HCT116 (cell line): ENCODE measurements at regions not wholly inside any gene's neighbourhood (a gene's known extent, or its start where the extent isn't known, plus 50 kb on each side); places are given as distances from the start of the nearest gene placed in this dataset.

Source experiments
- ATAC-seq: fragments of 200-7000 bp; cut with Tn5 transposase; 2 replicates; pipeline ENCODE4 v1.9.1; 2020; ENCODE audit warnings: mild to moderate bottlenecking, moderate library complexity
- BruUV-seq: library from RNA; stranded (reverse); fragments of 400-500 nt; replicated peaks from 2 replicates; lab custom pipeline; 2021; lab: Mats Ljungman, UMichigan
- CTCF ChIA-PET: fragments of 300-600 bp; sonication (Branson Sonifier 250); formaldehyde crosslinking; loops from one replicate; lab custom pipeline; 2021; ENCODE audit warnings: antibody characterized with exemption; lab: Charles Lee
- POLR2A ChIA-PET: fragments of 300-600, 350-600 bp; sonication (Branson Sonifier 250); formaldehyde crosslinking; loops from one replicate; lab custom pipeline; 2021; ENCODE audit warnings: antibody characterized with exemption; lab: Charles Lee
- RAD21 ChIA-PET, 2 experiments: fragments of 300-600 bp; sonication (Branson Sonifier 250); formaldehyde crosslinking; loops; one replicate each; lab custom pipeline; 2023; ENCODE audit warnings: low total read pairs in 2 of 2; ENCODE audit not compliant: uncharacterized antibody in 2 of 2, unreplicated experiment in 2 of 2, low non-redundant PET in 1 of 2; lab: Charles Lee
- DNase-seq: peaks from one replicate; pipeline ENCODE4 v3.0.0-alpha.2; 2010; ENCODE audit warnings: low read depth, low spot score
- H2AFZ ChIP-seq: fragments of 200-600 bp; shearing (Covaris generic), sonication (generic); 2 replicates; pipeline ENCODE4 v1.6.1; 2017; ENCODE audit warnings: low read depth, mixed run types, mixed read lengths, antibody characterized with exemption, low read length; ENCODE audit not compliant: poor library complexity, severe bottlenecking
- H3K27ac ChIP-seq: 2 replicates; pipeline ENCODE4 v1.5.1; 2012; ENCODE audit warnings: low read depth, low read length
- H3K27me3 ChIP-seq: fragments of 200-600 bp; sonication (generic); 2 replicates; pipeline ENCODE4 v1.6.1; 2016; ENCODE audit warnings: mixed run types, low read length, mixed read lengths; ENCODE audit not compliant: insufficient read depth
- H3K36me3 ChIP-seq, 2 experiments: fragments of 200-500 bp in 1 of 2; fragments of 200-600 bp in 1 of 2; sonication (Bioruptor generic) in 1 of 2; sonication (generic) in 1 of 2; 2 replicates each; pipeline versions ENCODE4 v1.5.1 to v1.6.1; 2014 to 2016; ENCODE audit warnings: low read length in 2 of 2, inconsistent platforms in 1 of 2, mixed read lengths in 1 of 2, mixed run types in 1 of 2; ENCODE audit not compliant: insufficient read depth in 2 of 2, control insufficient read depth in 1 of 2
- H3K4me1 ChIP-seq, 2 experiments: fragments of 200-600 bp in 1 of 2; sonication (generic) in 1 of 2; 2 replicates each; pipeline versions ENCODE4 v1.5.1 to v1.6.1; 2012 to 2017; ENCODE audit warnings: low read length in 2 of 2, inconsistent platforms in 1 of 2, mild to moderate bottlenecking in 1 of 2, mixed read lengths in 1 of 2, mixed run types in 1 of 2, moderate library complexity in 1 of 2; ENCODE audit not compliant: insufficient read depth in 2 of 2, control insufficient read depth in 1 of 2
- H3K4me2 ChIP-seq: fragments of 200-600 bp; sonication (generic); 2 replicates; pipeline ENCODE4 v1.6.1; 2017; ENCODE audit warnings: mixed run types, low read length, mixed read lengths
- H3K4me3 ChIP-seq, 2 experiments: fragments of 200-600 bp in 1 of 2; sonication (generic) in 1 of 2; replicated peaks in 1 of 2; 2 replicates each; pipeline ENCODE4 v1.5.1; 2011 to 2016; ENCODE audit warnings: low read length in 2 of 2, control low read depth in 1 of 2, low read depth in 1 of 2, mild to moderate bottlenecking in 1 of 2, mixed read lengths in 1 of 2, mixed run types in 1 of 2
- H3K79me2 ChIP-seq: fragments of 200-600 bp; sonication (generic); 2 replicates; pipeline ENCODE4 v1.6.1; 2017; ENCODE audit warnings: mild to moderate bottlenecking, mixed run types, low read length, moderate library complexity, mixed read lengths; ENCODE audit not compliant: insufficient read depth
- H3K9ac ChIP-seq: fragments of 200-600 bp; sonication (generic); 2 replicates; pipeline ENCODE4 v1.6.1; 2016; ENCODE audit warnings: low read length, mixed read lengths
- H3K9me2 ChIP-seq: fragments of 200-600 bp; sonication (generic), shearing (Covaris generic); 2 replicates; pipeline ENCODE4 v1.6.1; 2017; ENCODE audit warnings: mixed run types, mild to moderate bottlenecking, moderate library complexity; ENCODE audit not compliant: insufficient read depth
- H3K9me3 ChIP-seq, 2 experiments: fragments of 200-500 bp in 1 of 2; fragments of 200-600 bp in 1 of 2; sonication (Bioruptor generic) in 1 of 2; sonication (generic) in 1 of 2; 2 replicates each; pipeline ENCODE4 v1.6.1; 2014 to 2017; ENCODE audit warnings: low read length in 2 of 2, mixed read lengths in 2 of 2, inconsistent platforms in 1 of 2, low read depth in 1 of 2, mild to moderate bottlenecking in 1 of 2, mixed run types in 1 of 2, moderate library complexity in 1 of 2; ENCODE audit not compliant: control insufficient read depth in 1 of 2, insufficient read depth in 1 of 2
- H4K20me1 ChIP-seq: fragments of 200-600 bp; sonication (generic), shearing (Covaris generic); 2 replicates; pipeline ENCODE4 v1.6.1; 2017; ENCODE audit warnings: mixed run types, mild to moderate bottlenecking, moderate library complexity; ENCODE audit not compliant: insufficient read depth
- ATF3 ChIP-seq: IDR thresholded peaks from 2 replicates; pipeline ENCODE4 v1.6.1; 2012
- CTCF ChIP-seq, 3 experiments: fragments of 200-600 bp in 1 of 3; sonication (generic) in 1 of 3; IDR thresholded peaks in 2 of 3; conservative IDR thresholded peaks in 1 of 3; 2 replicates each; pipeline ENCODE4 v1.5.1; 2012 to 2017; ENCODE audit warnings: low read depth in 2 of 3, low read length in 2 of 3, antibody characterized with exemption in 1 of 3, borderline replicate concordance in 1 of 3, control low read depth in 1 of 3, mild to moderate bottlenecking in 1 of 3, mixed read lengths in 1 of 3, mixed run types in 1 of 3, moderate library complexity in 1 of 3; ENCODE audit not compliant: insufficient read depth in 1 of 3
- POLR2A ChIP-seq: IDR thresholded peaks from 2 replicates; pipeline ENCODE4 v1.7.0; 2011; ENCODE audit warnings: borderline replicate concordance; ENCODE audit not compliant: insufficient read depth, insufficient read length; ENCODE audit errors: extremely low read depth
- RAD21 ChIP-seq: IDR thresholded peaks from 2 replicates; pipeline ENCODE4 v1.6.1; 2012; ENCODE audit warnings: low read depth, mild to moderate bottlenecking
- REST ChIP-seq: IDR thresholded peaks from 2 replicates; pipeline ENCODE4 v1.6.1; 2012; ENCODE audit warnings: low read depth
- SIN3A ChIP-seq: IDR thresholded peaks from 2 replicates; pipeline ENCODE4 v1.6.1; 2012; ENCODE audit warnings: low read depth
- SP1 ChIP-seq: IDR thresholded peaks from 2 replicates; pipeline ENCODE4 v1.6.1; 2012; ENCODE audit warnings: low read depth
- TCF7L2 ChIP-seq: IDR thresholded peaks from 2 replicates; pipeline ENCODE4 v1.7.0; 2011; ENCODE audit warnings: borderline replicate concordance, inconsistent platforms; ENCODE audit not compliant: insufficient read depth, insufficient read length; ENCODE audit errors: extremely low read depth
- YY1 ChIP-seq: IDR thresholded peaks from 2 replicates; pipeline ENCODE4 v1.6.1; 2011; ENCODE audit warnings: low read length, low read depth, moderate library complexity, mild to moderate bottlenecking; ENCODE audit not compliant: insufficient replicate concordance; ENCODE audit errors: extremely low read depth
- ZBTB33 ChIP-seq: IDR thresholded peaks from 2 replicates; pipeline ENCODE4 v1.6.1; 2011; ENCODE audit warnings: mild to moderate bottlenecking, low read length, moderate library complexity; ENCODE audit not compliant: insufficient replicate concordance; ENCODE audit errors: extremely low read depth
- intact Hi-C: fragments of 100-400 bp; cut with micrococcal nuclease; formaldehyde crosslinking; loops from 2 replicates; pipeline ENCODE4 v1.10.0; 2022

- Histone ChIP-seq H3K36me3 (no peaks in the 10 kb centered on the region), H4K20me1 (no peaks in the 10 kb centered on the region), H3K4me2 (no peak overlapping the region), H3K9me3 (no peaks in the 10 kb centered on the region), H3K9ac (no peak overlapping the region), H3K4me3 (no peak overlapping the region), H2AFZ (no peak overlapping the region), H3K79me2 (no peaks in the 10 kb centered on the region), H3K4me1 (no peaks in the 10 kb centered on the region), H3K27me3 (no peaks in the 10 kb centered on the region), H3K27ac (no peak overlapping the region), H3K9me2 (no peaks in the 10 kb centered on the region)
- CTCF ChIA-PET: no interaction called here
- DNase-seq: no peak
- intact Hi-C loops: no loop called here
- RAD21 ChIA-PET: no interaction called here
- POLR2A ChIA-PET: no interaction called here
- TF ChIP-seq REST: no peak
- TF ChIP-seq SP1: no peak
- no peak for TF ChIP-seq RAD21
- TF ChIP-seq TCF7L2: no peak
- no peak for TF ChIP-seq CTCF (IDR thresholded peaks at IDR 0.05 in 2 of 3, conservative IDR thresholded peaks at IDR 0.05 in 1 of 3; ENCODE audit: borderline replicate concordance in 1 of 3, insufficient read depth in 1 of 3, low read depth in 2 of 3, low read length in 2 of 3)
- no peak for TF ChIP-seq ATF3
- TF ChIP-seq POLR2A: no peak
- TF ChIP-seq YY1: no peak
- no peak for TF ChIP-seq SIN3A
- no peak for TF ChIP-seq ZBTB33
- ATAC-seq: no peak
- no TSS peak for BruUV-seq
Measured at GRCh38 chr7:88480271-88480670, 173.6 kb upstream of the STEAP4 start.
